Activated T-cell treated with anti-CD3 and anti-CD28 coated beads, Interleukin-2, amount 50 U/mL, for 24 hours (primary cell): ENCODE measurements at regions not wholly inside any gene's neighbourhood (a gene's known extent, or its start where the extent isn't known, plus 50 kb on each side); places are given as distances from the start of the nearest gene placed in this dataset.

ENCODE experiments used
- DNase-seq: peaks from one replicate; pipeline ENCODE4 v3.0.0-alpha.2; 2020
- H3K27ac Mint-ChIP-seq: 2 replicates; pipeline ENCODE4 v1.8.0; 2020; ENCODE audit warnings: mild to moderate bottlenecking, mixed read lengths
- H3K27me3 Mint-ChIP-seq: 2 replicates; pipeline ENCODE4 v1.8.0; 2020; ENCODE audit warnings: mixed read lengths
- H3K36me3 Mint-ChIP-seq: 2 replicates; pipeline ENCODE4 v1.8.0; 2020; ENCODE audit warnings: low read depth, mixed read lengths
- H3K4me1 Mint-ChIP-seq: 2 replicates; pipeline ENCODE4 v1.8.0; 2020; ENCODE audit warnings: low read depth, mixed read lengths
- H3K4me3 Mint-ChIP-seq: 2 replicates; pipeline ENCODE4 v1.8.0; 2020; ENCODE audit warnings: mild to moderate bottlenecking, moderate library complexity, mixed read lengths
- H3K9me3 Mint-ChIP-seq: 2 replicates; pipeline ENCODE4 v1.8.0; 2020; ENCODE audit warnings: mixed read lengths

DNA sequence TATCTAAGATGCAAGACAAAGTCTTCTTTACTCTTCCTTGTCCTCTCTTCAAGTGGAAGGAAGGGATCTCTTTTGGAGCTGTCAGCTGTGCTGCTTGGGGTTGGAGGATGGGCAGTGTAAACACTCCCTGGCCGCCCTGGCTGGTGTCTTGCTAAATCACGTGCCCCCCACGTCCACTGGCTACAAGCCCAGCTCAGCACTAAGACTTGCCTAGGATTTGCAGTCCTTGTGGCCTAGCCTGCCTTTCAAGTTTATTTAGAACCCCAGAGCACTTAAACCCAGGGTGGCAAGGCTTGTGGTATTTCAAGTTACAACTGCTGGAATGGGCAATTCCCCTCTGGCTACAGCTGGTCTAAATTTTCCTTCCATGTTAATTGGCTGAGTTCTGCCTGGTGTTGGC is 272.4 kb upstream of the MYO3A start:
- Mint-ChIP-seq H3K27me3 (no peaks in the 10 kb centered on the region), H3K27ac (no peak overlapping the region), H3K9me3 (peaks cover 3% of the 10 kb centered on the region), H3K36me3 (no peaks in the 10 kb centered on the region), H3K4me1 (no peaks in the 10 kb centered on the region), H3K4me3 (no peak overlapping the region)
- DNase-seq = no peak

DNA sequence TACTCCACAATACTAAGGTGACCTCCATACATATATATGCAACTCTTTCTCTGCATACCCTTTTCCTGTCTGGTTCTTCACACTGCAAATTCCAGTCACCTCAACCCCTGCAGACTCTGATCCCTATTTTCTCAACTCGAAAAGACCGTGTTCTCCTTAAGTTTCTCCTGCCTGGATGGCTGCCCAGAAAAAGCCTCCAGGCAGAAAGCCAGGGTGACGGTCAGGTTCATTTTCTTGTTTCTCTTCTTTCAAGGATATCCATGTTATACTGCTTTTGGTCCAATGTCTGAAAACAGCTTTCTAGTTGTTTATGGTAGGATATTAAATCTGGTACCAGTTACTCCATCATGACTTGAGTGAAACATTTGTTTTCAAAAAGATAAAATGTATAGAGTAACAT is 267.8 kb upstream of the MYO3A start:
- Mint-ChIP-seq H3K4me1 (no peaks in the 10 kb centered on the region), H3K27me3 (peaks cover 3% of the 10 kb centered on the region), H3K27ac (no peak overlapping the region), H3K36me3 (no peaks in the 10 kb centered on the region), H3K9me3 (no peaks in the 10 kb centered on the region), H3K4me3 (no peak overlapping the region)
- DNase-seq = no peak

DNA sequence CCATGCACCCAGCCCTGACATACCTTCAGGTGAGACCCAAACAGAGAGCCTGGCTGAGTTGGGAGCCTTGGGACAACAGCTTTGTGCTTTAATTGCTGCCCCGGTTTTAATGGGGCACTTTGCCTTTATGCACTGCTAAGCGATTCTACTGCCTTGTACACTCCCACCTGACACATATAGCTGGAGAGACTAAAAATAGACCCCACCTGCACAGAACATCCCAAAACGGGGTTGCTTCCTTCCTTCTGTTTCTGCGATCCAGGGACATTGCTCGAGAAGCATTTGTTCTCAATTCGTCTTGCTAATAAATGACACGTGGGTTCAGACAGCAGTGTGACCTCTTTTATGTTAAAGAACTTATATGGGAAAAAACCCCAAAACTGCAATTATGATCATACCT is 258.8 kb upstream of the MYO3A start:
- no peak overlapping the region for H3K4me3 Mint-ChIP-seq
- H3K27ac Mint-ChIP-seq = no peak overlapping the region
- no peaks in the 10 kb centered on the region for H3K4me1 Mint-ChIP-seq
- no peaks in the 10 kb centered on the region for H3K27me3 Mint-ChIP-seq
- DNase-seq = no peak
- H3K36me3 Mint-ChIP-seq = no peaks in the 10 kb centered on the region
- peaks cover 7% of the 10 kb centered on the region for H3K9me3 Mint-ChIP-seq

DNA sequence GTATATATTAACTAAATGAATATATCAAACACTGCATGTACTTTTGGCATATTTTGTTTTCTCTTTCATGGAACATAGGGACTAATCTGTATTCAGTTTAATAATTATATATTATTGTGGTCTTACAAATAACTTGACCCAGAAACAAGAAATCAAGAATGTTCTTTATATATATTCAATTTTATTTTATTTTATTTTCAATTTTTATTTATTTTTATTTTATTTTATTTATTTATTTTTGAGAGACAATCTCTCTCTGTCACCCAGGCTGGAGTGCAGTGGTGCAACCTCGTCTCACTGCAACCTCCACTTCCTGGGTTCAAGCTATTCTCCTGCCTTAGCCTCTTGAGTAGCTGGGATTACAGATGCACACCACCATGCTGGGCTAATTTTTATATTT is 258.4 kb upstream of the MYO3A start:
- DNase-seq = no peak
- no peaks in the 10 kb centered on the region for H3K36me3 Mint-ChIP-seq
- H3K9me3 Mint-ChIP-seq = peaks cover 7% of the 10 kb centered on the region
- no peak overlapping the region for H3K27ac Mint-ChIP-seq
- no peaks in the 10 kb centered on the region for H3K4me1 Mint-ChIP-seq
- H3K27me3 Mint-ChIP-seq = no peaks in the 10 kb centered on the region
- H3K4me3 Mint-ChIP-seq = no peak overlapping the region

DNA sequence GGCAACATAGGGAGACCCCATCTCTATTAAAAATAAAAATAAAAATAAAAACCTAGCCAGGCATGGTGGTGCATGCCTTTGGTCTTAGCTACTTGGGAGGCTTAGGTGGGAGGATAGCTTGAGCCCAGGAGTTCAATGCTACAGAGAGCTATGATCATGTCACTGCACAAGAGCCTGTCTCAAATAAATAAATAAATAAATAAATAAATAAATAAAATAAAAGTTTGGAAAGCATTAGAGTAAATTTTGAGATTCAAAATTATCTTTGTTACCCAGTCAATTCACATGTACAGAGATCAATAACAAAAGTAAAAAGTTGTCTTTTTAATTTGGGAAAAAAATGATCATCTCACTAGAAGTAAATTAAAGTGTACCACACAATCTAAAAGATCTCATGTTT is 255.8 kb upstream of the MYO3A start:
- H3K36me3 Mint-ChIP-seq = no peaks in the 10 kb centered on the region
- H3K9me3 Mint-ChIP-seq = peaks cover 7% of the 10 kb centered on the region
- no peak overlapping the region for H3K27ac Mint-ChIP-seq

DNA sequence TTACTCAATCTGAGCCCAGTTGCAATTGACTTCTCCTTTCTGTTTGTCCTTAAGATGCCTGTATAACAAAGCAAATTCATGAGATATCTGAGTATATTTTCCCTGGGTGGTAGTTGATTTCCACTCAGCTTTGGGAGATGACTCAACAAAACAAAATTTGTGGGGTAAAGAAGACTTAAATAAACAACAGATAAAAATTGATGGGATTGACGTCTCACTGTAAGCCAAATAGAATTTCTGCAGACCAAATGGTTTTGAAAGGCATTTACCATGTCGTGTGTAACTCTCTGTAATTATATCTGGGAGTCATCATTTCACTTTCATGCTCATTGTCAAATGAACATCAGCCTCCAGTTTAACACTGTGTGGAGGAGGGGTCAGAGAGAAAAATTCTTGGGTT is 255.4 kb upstream of the MYO3A start:
- Mint-ChIP-seq H3K36me3 (no peaks in the 10 kb centered on the region), H3K27me3 (no peaks in the 10 kb centered on the region), H3K9me3 (peaks cover 7% of the 10 kb centered on the region), H3K4me3 (no peak overlapping the region), H3K4me1 (no peaks in the 10 kb centered on the region), H3K27ac (no peak overlapping the region)
- no peak for DNase-seq

More for the DNA sequence above, 255.8 kb upstream of the MYO3A start:
- Mint-ChIP-seq H3K4me1 (no peaks in the 10 kb centered on the region), H3K27me3 (no peaks in the 10 kb centered on the region), H3K4me3 (no peak overlapping the region)
- no peak for DNase-seq

DNA sequence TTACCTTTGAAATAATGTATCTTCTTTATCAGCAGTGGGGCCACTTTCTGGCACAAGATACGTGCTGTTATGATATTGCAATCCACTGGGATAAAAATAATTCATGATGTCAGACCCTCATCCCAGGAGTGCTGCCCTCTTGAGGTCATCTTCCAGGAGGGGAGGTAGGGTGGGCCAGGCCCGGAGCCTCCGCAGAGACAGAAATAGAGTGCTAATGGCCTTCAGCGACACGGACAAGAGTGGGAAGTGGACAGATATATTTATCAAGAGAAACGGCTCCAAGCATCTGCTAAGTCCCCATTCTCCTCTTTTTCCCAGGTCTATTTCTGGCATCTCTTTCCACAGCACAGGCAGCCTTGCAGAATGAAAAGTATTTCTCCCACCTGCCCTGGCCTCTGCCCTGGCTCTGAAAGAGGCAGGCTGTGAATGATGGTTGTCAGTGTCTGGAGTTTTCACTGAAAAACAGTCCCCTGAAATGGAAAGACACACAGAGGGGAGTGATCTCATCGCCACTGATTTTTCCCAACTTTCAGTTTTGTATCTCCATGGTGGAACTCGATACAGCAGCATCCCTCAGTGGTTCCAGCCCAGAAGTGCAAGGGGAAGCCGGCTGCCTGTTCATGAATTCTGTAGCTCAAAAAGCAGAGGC is 251.7 kb upstream of the MYO3A start:
- no peak overlapping the region for H3K27ac Mint-ChIP-seq
- H3K4me3 Mint-ChIP-seq = no peak overlapping the region

DNA sequence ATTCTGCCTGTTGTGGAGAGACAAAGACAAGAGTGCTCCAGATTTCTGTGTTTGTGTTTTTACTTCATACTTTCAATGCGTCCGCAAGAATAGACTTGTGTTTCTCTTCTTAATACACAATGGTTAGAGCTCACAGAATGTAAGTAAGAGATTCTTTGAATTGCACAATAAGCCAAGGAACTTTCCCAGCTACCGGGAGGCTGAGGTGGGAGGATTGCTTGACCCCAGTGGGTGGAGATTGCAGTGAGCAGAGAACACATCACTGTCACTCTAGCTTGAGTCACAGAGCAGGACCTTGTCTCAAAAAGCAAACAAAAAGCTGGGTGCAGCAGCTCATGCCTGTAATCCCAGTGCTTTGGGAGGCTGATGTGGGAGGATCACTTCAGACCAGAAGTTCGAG is 250.7 kb upstream of the MYO3A start:
- Mint-ChIP-seq H3K36me3 (no peaks in the 10 kb centered on the region), H3K9me3 (no peaks in the 10 kb centered on the region), H3K27me3 (no peaks in the 10 kb centered on the region), H3K4me1 (no peaks in the 10 kb centered on the region), H3K4me3 (no peak overlapping the region), H3K27ac (no peak overlapping the region)
- DNase-seq = no peak

More for the DNA sequence above, 251.7 kb upstream of the MYO3A start:
- Mint-ChIP-seq H3K36me3 (no peaks in the 10 kb centered on the region), H3K27me3 (no peaks in the 10 kb centered on the region), H3K4me1 (no peaks in the 10 kb centered on the region), H3K9me3 (no peaks in the 10 kb centered on the region)
- DNase-seq = no peak

DNA sequence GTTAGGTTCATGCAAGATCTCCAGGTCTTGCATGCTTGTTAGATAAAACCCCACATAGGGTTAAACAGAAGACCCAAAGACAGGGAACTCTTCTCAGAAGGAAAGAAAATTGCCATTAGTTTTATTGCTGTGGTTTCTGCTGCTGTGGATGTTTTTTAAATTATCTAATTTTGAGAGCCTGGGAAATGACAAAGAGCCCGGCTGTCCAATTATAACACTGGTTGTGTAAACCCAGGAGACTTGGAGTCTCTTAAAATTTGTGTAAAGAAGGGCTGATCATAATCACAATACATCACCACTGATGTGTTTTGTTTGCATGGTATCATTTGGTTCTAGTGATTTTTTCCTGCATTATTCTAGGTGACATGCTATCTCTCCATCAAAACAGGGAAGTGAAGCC is 246.5 kb upstream of the MYO3A start:
- Mint-ChIP-seq H3K9me3 (peaks cover 4% of the 10 kb centered on the region), H3K36me3 (no peaks in the 10 kb centered on the region), H3K4me1 (no peaks in the 10 kb centered on the region), H3K27me3 (no peaks in the 10 kb centered on the region), H3K4me3 (no peak overlapping the region), H3K27ac (no peak overlapping the region)
- DNase-seq = no peak

DNA sequence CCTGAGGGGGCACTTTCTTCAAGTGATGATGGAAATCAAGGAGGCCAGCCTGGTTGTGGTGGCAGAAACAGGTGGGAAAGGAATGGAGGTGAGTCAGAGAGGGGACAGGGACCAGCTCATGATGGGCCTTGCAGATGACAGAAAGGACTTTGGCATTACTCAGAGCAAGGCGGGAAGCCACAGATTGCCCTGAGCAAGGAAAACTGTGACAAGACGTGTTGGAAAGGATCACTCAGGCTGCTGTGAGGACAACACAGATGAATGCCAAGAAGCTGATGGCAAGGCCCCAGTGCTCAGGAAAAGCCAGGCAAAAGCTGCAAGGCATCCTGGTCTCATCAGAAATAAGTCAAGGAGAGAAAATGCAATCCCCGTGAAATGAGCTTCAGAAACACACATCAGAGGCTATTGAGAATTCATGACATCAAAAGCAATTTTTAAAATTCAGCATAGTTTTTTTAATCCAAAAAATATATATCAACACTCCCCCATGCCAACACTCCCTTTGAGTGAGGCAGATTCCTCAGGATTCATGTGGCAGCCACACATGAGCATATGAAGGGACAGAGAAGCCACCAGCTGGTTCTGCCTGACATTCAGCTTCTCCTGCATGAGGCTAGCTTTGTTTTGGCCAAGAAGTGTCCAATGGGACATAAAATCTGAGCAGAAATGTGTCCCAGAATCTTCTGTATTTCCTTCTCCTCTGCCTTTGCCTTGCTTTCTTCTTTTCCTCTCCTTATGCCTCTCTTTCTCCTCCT is 244.5 kb upstream of the MYO3A start:
- no peak overlapping the region for H3K27ac Mint-ChIP-seq
- no peaks in the 10 kb centered on the region for H3K4me1 Mint-ChIP-seq
- no peaks in the 10 kb centered on the region for H3K27me3 Mint-ChIP-seq
- H3K4me3 Mint-ChIP-seq = no peak overlapping the region
- H3K36me3 Mint-ChIP-seq = no peaks in the 10 kb centered on the region
- peaks cover 4% of the 10 kb centered on the region for H3K9me3 Mint-ChIP-seq
- no peak for DNase-seq

DNA sequence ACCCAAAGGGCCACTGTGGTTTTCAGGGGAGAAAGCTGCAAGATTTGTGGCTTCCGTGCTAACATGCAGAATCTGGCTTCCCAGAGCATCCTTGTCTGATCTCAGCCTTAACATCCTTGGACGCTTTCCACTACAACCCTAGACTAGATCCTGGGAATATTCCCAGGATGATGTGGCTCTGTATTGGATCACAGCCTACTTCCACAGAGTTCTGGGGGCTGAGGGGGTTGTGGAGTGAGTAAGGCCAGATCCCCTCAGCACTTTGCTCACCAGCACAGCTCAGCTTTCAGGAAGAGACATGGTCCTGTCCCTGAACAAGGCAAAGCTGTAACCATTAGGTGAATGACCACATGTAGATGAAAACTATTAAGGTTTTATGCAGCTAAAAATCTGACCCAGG is 241.3 kb upstream of the MYO3A start:
- no peak for DNase-seq
- Mint-ChIP-seq H3K27ac (no peak overlapping the region), H3K36me3 (no peaks in the 10 kb centered on the region), H3K4me3 (no peak overlapping the region), H3K4me1 (no peaks in the 10 kb centered on the region), H3K27me3 (peaks cover 8% of the 10 kb centered on the region), H3K9me3 (peaks cover 4% of the 10 kb centered on the region)

DNA sequence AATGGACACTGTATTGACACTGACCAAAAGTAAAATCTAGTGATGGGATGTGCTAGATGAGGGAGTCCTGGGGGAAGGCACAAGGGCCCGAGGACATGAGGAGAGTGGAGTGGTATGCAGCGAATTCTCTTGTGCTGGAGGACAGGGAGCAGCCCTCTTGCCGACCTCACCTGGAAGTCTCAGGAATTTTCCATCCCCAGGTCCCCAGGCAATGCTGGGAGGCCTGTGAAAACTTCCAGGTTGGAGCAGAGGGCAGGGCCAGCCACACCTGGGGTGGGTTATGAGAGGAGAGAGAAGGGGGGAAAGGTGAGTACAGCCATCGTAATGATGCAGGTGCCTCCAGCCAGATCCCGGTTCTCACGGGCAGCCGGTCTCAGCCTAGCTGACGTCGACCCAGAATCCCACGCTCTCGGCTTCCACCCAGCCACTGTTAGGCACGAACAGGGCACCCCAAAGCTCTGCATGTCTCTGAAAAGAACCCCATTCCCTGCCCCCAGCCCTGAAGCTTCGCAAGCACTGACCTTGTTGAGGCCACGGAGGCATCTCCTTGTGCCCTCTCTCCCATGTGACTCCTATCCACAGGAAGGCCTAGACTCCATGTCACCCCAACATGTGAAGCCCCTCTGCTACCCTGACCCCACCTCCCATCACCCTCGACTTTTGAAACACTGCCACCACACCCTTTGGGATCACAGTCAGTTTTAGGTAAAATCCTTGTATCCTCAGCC is 239.7 kb upstream of the MYO3A start:
- DNase-seq = no peak
- Mint-ChIP-seq H3K27me3 (peaks cover 8% of the 10 kb centered on the region), H3K27ac (no peak overlapping the region), H3K4me1 (no peaks in the 10 kb centered on the region), H3K36me3 (no peaks in the 10 kb centered on the region), H3K9me3 (peaks cover 4% of the 10 kb centered on the region), H3K4me3 (no peak overlapping the region)

DNA sequence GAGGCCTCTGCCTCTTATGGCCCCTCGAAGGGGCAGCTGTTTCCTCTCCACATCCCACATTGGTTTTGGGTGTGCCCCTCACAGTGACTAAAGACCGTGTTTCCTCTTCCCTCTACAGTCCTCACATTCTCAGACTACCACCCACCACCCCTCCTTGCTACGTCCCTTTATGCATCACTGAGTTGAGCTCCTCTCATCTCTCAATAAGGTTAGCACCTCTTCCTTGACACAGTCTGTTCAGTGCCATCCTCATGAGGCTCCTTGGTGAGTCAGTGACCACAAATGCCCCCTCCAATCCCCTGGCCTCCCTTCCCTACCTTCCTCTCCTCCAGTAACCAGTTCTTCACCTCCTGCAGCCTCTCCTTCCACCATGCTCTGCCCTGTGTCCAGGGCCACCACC is 239.1 kb upstream of the MYO3A start:
- Mint-ChIP-seq H3K36me3 (no peaks in the 10 kb centered on the region), H3K27ac (no peak overlapping the region), H3K4me3 (no peak overlapping the region), H3K27me3 (peaks cover 8% of the 10 kb centered on the region), H3K4me1 (no peaks in the 10 kb centered on the region), H3K9me3 (peaks cover 4% of the 10 kb centered on the region)
- no peak for DNase-seq

DNA sequence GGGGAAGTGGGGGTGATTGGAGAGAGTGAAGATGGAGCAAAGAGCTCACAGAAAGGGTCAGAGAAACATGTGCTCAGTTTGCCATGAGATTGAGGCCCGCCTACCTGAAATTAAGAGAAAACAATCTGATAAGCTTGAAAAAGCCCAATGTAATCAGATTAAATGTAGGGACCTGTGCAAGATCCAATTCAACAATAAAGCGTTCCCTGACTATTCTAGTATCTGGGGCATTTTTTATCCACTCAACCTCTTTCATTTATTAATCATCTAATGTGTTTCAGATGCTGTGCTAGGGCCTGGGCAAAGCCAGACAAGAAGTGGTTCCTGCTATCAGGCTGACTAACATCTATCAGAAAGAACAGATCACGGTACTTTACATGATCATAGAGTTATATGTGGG is 238.4 kb upstream of the MYO3A start:
- Mint-ChIP-seq H3K36me3 (no peaks in the 10 kb centered on the region), H3K9me3 (peaks cover 4% of the 10 kb centered on the region), H3K27me3 (peaks cover 8% of the 10 kb centered on the region), H3K4me3 (no peak overlapping the region), H3K4me1 (no peaks in the 10 kb centered on the region), H3K27ac (no peak overlapping the region)
- DNase-seq = no peak
